Tibial nerve (tissue), 4 donors: ENCODE measurements at regions not wholly inside any gene's neighbourhood (a gene's known extent, or its start where the extent isn't known, plus 50 kb on each side); places are given as distances from the start of the nearest gene placed in this dataset.
"Not testable (repeated sequence)": the region's sequence is repeated elsewhere in the genome, so short reads cannot be mapped to it uniquely, and the experiment has no call there.

ENCODE experiments used
- DNase-seq, 2 donors: peaks; one replicate each; pipeline ENCODE4 v3.0.0-alpha.2; 2019; ENCODE audit warnings: low spot score in 2 of 2
- H3K27ac ChIP-seq, 4 donors: fragments of 200-600 bp; sonication (generic) in 3 of 4; one replicate each; pipeline ENCODE4 v1.5.1; 2017 to 2019; ENCODE audit warnings: mild to moderate bottlenecking in 1 of 4
- H3K27me3 ChIP-seq, 2 donors: fragments of 200-600 bp; sonication (generic) in 1 of 2; one replicate each; pipeline versions ENCODE4 v1.5.1 to v1.6.0; 2017 to 2019
- H3K36me3 ChIP-seq, 3 donors: fragments of 200-600 bp; sonication (generic); one replicate each; pipeline ENCODE4 v1.5.1; 2018 to 2019
- H3K4me1 ChIP-seq, 4 donors: fragments of 200-600 bp; sonication (generic) in 3 of 4; one replicate each; pipeline ENCODE4 v1.5.1; 2017 to 2019
- H3K4me3 ChIP-seq, 4 donors: fragments of 200-600 bp; sonication (generic) in 3 of 4; one replicate each; pipeline ENCODE4 v1.5.1; 2017 to 2019; ENCODE audit warnings: mild to moderate bottlenecking in 1 of 4, moderate library complexity in 1 of 4
- H3K9me3 ChIP-seq, 4 donors: fragments of 200-600 bp; sonication (generic) in 3 of 4; one replicate each; pipeline ENCODE4 v1.5.1; 2017 to 2019
- WGBS, 2 donors: methylation state at CpG; one replicate each; pipeline ENCODE4 v1.1.5; 2018; 5-methylcytosine and 5-hydroxymethylcytosine counted together

DNA sequence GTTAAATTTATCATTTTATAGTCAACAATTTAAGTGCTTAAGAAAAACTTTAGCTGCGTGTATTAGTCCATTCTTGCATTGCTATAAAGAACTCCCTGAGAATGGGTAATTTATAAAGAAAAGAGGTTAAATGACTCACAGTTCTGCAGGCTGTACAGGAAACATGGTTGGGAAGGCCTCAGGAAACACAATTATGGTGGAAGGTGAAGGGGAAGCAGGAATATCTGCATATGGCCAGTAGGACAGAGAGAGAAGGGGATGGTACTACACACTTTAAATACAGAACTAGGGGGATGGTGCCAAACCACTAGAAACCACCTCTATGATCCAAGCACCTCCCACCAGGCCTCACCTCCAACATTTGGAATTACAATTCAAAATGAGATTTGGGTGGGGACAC is 295.5 kb upstream of the PLGLB1 start:
- H3K4me1 ChIP-seq, H3K36me3 ChIP-seq, DNase-seq, H3K4me3 ChIP-seq, H3K27me3 ChIP-seq, H3K27ac ChIP-seq, H3K9me3 ChIP-seq: not testable (repeated sequence)
- WGBS, 2 donors = 86 to 100% methylated on average over 1 of the region's 1 CpG

DNA sequence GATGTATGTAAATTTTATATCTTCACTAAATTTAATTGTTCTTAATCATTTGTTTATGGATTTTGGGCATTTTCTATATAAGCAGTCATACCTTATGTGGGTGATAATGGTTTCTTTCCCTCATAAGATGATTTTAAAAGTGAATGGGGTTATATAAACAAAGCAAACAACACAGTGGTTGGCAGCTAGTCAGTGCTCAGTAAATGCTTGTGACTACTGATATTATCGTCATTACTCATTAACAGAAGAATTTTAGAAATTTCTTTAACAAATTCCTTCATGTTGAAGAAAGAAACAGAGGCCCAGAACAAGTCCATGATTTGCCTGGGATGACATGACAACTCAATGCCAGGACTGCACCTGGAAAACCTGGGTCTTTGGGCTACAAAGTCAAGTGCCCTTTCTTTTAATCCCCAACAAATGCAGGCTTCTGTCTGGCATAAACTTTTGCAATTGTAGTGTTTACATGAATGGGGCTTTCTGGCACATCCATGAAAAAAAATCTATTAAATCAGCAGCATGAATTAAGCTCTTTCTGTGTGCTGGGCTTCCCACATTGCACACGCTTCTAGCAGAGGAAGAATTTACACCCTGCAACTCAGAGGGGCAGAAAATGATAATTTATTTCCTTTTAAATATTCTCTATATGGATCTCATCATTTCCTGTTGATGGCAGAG is 297.3 kb upstream of the PLGLB1 start:
- H3K9me3 ChIP-seq, H3K4me1 ChIP-seq, H3K36me3 ChIP-seq, H3K4me3 ChIP-seq, H3K27me3 ChIP-seq, DNase-seq: not testable (repeated sequence)
- 23 to 27% methylated on average over 1 of the region's 2 CpGs for WGBS, 2 donors
- H3K27ac ChIP-seq = peak overlapping the region in 1 of 4 donors; percentile 55

DNA sequence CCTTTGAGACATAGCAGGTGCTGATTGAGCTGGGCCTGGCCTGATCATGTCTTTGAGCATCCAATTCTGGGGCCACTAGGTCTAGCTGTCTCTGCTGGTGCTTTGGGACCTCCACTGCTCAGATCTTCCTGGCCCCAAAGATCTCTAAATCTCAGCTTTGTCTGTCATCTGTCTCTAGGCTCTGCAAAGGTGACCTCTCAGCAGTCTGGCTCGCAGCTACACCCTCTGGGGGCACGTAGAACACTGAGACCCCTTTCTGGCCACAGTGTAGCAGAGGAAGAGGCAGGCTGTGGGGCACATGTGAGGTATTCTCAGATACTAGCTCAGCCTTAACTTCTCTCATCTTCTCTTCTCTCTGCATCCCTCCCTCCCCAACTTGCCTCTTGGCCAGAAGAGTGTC is 298.1 kb upstream of the PLGLB1 start:
- not testable (repeated sequence) for DNase-seq, H3K36me3 ChIP-seq, H3K4me1 ChIP-seq, H3K27me3 ChIP-seq, H3K9me3 ChIP-seq, H3K4me3 ChIP-seq, H3K27ac ChIP-seq
- WGBS, 2 donors = 100% methylated on average over 1 of the region's 2 CpGs; no CpG with 5 or more reads in 1 of the 2 donors

DNA sequence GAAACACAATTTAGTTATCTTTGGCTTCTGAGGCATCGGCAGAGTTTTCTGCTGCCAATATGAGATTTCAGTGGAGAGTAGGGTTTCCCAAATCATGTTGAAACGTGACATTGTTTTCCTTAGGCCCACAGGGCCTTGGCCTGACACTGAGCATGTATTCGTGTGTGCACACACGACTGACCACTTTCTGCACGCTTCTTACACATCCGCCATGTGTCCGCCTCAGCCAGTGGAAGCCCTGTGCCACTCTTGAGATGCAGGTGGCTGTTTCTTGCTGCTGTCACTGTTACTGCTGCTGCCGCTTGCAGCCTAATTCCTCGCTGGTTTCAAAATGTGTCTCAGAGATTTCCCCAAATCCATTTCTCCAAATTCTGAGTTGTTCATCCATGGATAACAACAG is 299.6 kb upstream of the PLGLB1 start:
- not testable (repeated sequence) for H3K27me3 ChIP-seq, H3K4me3 ChIP-seq, H3K4me1 ChIP-seq, H3K9me3 ChIP-seq, DNase-seq, H3K36me3 ChIP-seq, H3K27ac ChIP-seq
- 85 to 88% methylated on average over 5 to 7 of the region's 9 CpGs for WGBS, 2 donors

DNA sequence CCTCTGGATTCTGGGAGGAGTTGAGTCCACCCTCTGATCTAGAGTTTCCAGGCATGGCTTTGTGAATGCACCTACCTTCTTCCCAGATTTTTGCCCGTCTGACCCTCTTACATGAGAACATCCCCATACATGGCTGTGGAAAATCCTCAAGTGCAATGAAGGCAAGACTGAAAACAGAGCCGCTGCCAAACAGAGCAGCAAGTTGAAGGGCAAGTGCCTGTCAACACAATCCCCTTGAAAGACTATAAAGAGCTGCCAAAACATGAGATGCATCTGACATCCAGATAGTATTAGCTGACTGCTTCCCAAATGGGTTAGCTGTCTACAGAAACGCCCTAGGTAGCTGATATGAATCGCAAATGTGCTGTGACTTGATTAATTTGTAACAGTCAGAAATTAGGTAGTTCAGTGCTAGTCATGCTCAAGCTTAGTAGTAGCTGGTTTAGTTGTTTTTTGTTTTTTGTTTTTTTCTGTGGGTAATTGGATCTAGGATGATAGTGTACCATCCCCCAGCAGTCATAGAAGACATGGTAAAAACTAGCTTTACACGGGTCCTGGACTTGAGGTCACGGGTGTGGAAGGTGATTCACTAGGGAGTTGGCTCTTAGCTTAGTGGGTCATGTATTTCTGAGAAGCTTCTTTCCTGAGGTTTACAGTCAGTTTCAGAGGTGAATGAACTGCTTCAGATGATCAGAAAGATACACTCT is 302.8 kb upstream of the PLGLB1 start:
- not testable (repeated sequence) for H3K9me3 ChIP-seq, DNase-seq, H3K36me3 ChIP-seq, H3K27me3 ChIP-seq, H3K4me1 ChIP-seq, H3K4me3 ChIP-seq
- peak overlapping the region in 2 of 4 donors; percentile 24 to 60 for H3K27ac ChIP-seq
- WGBS, 2 donors = 48 to 50% methylated on average over 6 of the region's 6 CpGs

DNA sequence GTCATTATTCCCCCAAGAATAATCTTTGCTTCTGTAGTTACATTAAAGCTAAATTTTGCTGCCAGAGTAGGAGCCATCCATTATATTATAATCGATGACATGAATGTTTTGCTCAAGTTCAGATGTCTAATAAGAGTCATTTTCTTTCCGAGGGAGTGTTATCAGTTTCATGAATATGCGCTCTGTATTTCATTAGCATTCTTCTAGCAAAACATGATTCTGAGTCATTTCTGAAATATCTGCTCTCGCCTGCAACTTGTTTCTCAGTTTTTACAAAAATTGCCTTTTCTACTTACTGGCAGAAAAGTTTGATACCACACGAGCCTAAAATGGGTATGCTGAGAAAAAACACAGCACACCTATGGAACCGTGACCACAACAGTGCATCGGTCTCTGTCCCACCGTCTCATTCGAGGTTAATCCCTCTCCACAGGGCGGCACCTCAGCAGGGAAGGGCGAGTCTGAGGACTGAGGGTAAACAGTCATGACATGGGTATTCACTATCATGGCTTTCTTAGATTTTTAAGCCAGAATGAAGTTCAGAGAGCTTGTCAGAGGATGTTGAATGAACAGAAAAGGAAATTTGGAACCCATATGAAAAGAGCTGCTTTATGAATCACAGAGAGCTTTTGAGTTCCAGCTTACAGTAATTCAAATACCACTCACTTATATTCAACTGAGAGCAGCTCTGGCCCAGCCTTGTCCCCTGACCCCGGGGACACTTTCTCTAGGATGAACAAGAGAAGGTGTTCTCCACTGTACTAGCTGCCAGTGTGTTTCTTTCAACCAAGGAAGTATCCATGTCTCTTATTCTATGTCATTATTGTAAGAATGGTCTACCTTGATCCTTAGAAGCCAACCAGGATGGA is 303.6 kb upstream of the PLGLB1 start:
- not testable (repeated sequence) for H3K9me3 ChIP-seq, H3K27me3 ChIP-seq, DNase-seq, H3K4me3 ChIP-seq, H3K4me1 ChIP-seq, H3K36me3 ChIP-seq
- WGBS, 2 donors = 67 to 89% methylated on average over 1 of the region's 12 CpGs
- peak overlapping the region in 2 of 4 donors; percentile 55 to 64 for H3K27ac ChIP-seq

DNA sequence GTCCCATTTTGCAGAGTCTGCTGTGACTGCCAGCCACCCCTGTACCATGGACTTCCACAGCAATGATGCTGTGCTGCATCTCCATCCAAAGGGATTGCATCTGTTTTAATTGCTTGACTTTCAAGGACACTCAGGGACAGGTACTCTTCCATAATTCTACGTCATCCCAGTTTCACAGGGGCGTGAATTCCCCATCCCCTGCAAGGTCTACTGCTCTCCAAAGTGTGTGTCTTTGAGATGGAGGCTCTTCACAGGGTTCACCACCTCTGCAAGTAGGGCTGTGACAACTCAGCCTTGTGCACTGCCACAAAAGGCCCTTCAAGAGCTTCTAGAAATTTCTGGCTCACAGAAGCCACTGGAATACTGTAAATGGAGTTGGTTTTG is 304.3 kb upstream of the PLGLB1 start:
- H3K9me3 ChIP-seq, H3K36me3 ChIP-seq, H3K27me3 ChIP-seq, H3K4me1 ChIP-seq, DNase-seq, H3K4me3 ChIP-seq: not testable (repeated sequence)
- WGBS, 2 donors = 100% methylated on average over 2 of the region's 2 CpGs; no CpG with 5 or more reads in 1 of the 2 donors
- H3K27ac ChIP-seq = peak overlapping the region in 1 of 4 donors; percentile 64

DNA sequence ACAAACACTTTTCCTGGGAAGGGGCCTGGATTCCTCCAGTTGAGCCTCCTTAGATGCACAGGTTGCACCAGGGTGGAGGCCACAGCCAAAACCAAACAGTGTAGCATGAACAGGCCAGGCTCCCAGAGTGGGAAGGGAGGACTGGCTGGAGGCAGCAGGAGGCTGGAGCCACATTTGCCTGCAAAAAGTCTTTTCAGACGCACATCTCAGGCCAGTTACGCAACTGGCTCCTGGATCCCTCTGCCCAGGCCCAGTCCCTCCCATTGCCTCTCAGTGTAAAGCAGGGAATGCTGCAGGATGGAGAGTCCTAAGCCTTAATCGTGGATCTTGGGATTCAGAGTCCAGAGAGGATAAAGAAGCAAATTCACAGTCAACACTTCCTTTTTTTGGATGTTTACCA is 305.1 kb upstream of the PLGLB1 start:
- H3K27ac ChIP-seq, H3K4me1 ChIP-seq, H3K4me3 ChIP-seq, DNase-seq, H3K36me3 ChIP-seq, H3K27me3 ChIP-seq, H3K9me3 ChIP-seq: not testable (repeated sequence)
- no CpG with 5 or more reads among the region's 3 CpGs for WGBS, 2 donors

DNA sequence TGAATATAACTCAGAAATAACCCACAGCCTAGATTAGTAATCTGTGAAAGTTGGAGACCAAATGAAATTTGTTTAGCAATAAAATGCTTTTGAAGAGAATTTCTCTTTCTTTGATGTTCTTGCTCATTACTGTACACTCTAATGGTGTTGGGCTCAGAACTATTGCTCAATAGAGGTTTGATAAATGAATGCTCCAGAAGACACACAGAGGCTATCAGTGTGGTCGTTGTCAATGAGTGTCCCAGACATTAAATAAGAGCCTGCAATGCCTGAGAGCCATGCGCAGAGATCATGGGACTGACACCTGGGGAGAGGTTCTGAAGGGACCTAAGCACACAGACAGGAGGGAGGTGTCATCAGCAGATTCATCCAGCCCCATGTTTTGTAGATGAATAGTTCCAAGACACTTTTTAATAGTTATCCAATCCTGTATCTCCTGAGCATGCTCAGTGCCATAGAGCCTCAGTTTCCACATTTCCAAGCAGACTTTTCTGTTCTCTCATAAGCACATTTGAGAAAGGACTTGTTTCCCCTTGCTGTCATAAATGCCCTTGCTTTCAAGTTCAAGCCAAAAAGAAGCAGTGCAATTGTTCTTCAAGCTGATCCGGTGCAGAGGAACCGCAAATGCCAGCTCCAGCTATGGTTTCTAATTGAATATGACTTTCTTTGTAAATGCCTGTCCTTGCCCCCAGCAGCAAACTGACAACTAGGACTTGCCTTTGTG is 306.2 kb upstream of the PLGLB1 start:
- H3K27ac ChIP-seq, H3K36me3 ChIP-seq, H3K9me3 ChIP-seq, H3K27me3 ChIP-seq, H3K4me3 ChIP-seq, DNase-seq, H3K4me1 ChIP-seq: not testable (repeated sequence)
- 62% methylated on average over 2 of the region's 4 CpGs; no CpG with 5 or more reads in 1 of the 2 donors for WGBS, 2 donors

DNA sequence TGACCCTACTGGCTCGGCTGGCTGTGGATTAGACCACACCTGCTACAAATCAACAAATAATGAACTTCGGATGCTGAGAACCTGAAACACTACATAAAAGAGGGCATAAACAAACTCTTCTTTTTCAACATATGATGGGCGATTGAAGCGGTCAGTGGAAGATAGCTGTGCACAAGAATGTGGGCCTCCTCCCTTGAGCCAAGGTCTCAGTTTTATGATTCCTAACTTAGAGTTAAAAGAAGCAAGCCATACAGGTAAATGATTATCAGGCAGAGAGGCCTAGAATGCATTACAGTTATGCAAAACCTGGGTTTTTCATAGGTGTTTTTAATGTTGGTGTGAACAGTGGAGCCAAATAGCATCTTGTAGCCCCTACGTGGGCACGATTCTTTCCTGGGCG is 307.9 kb upstream of the PLGLB1 start:
- not testable (repeated sequence) for H3K27ac ChIP-seq, DNase-seq, H3K27me3 ChIP-seq

DNA sequence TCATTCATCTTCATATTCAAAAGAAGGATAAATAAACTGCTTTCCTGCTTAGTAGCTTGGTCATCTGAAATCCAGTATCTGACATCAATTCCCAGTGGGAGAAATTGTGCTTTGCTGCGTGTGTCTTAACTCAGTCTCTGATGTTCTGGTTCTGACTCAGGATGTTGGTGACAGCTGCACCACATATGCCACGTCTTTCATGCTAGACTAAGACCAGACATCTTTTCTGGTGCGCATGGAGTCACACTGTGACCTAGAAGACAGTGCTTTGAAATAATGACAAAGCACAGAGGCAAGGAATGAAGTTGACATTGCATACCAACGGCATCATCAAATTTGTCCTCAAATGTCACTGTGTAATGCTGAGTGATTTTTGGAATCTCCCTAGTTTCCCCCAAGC is 308.8 kb upstream of the PLGLB1 start:
- 57% methylated on average over 1 of the region's 4 CpGs; no CpG with 5 or more reads in 1 of the 2 donors for WGBS, 2 donors
- H3K9me3 ChIP-seq, H3K27me3 ChIP-seq, H3K27ac ChIP-seq, DNase-seq, H3K4me1 ChIP-seq, H3K4me3 ChIP-seq, H3K36me3 ChIP-seq: not testable (repeated sequence)

More for the DNA sequence above, 307.9 kb upstream of the PLGLB1 start:
- not testable (repeated sequence) for H3K9me3 ChIP-seq, H3K4me1 ChIP-seq, H3K4me3 ChIP-seq, H3K36me3 ChIP-seq
- WGBS, 2 donors = 88 to 96% methylated on average over 5 of the region's 7 CpGs

DNA sequence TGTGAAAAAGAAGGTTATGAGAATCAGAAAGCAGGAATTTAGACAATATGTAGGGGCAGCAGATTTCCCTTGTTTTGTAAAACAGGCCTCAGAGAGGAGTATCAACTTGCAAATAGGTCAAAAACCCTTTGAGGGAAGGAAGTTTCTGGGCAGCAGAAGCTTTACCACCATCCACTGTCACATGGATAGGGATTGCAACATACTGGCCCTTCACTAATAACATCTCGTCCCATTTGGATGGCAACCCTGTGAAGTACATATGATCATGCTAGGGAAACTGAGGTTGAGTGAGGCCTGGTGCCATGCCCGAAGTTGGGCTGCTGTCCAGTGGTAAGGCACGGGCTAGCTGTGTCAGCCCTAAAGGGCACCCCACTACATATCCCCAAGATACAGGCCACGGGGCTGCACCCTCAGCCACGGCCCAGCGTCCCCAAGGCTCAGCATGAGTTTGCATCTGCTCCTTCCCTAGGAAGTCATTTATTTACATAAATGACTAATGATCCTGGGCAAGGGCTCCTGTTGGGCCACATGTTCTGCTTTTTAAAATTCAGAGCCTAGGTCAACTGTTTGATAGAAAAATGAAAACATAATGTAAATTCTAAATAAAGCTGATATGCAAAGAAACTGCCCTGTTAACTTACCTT is 310.4 kb upstream of the PLGLB1 start:
- H3K36me3 ChIP-seq, DNase-seq, H3K4me1 ChIP-seq, H3K27ac ChIP-seq, H3K4me3 ChIP-seq, H3K27me3 ChIP-seq, H3K9me3 ChIP-seq: not testable (repeated sequence)
- WGBS, 2 donors = 83% methylated on average over 1 of the region's 6 CpGs; no CpG with 5 or more reads in 1 of the 2 donors
